ENCODE measurements at regions not wholly inside any gene's neighbourhood (a gene's known extent, or its start where the extent isn't known, plus 50 kb on each side); places are given as distances from the start of the nearest gene placed in this dataset.

DNA sequence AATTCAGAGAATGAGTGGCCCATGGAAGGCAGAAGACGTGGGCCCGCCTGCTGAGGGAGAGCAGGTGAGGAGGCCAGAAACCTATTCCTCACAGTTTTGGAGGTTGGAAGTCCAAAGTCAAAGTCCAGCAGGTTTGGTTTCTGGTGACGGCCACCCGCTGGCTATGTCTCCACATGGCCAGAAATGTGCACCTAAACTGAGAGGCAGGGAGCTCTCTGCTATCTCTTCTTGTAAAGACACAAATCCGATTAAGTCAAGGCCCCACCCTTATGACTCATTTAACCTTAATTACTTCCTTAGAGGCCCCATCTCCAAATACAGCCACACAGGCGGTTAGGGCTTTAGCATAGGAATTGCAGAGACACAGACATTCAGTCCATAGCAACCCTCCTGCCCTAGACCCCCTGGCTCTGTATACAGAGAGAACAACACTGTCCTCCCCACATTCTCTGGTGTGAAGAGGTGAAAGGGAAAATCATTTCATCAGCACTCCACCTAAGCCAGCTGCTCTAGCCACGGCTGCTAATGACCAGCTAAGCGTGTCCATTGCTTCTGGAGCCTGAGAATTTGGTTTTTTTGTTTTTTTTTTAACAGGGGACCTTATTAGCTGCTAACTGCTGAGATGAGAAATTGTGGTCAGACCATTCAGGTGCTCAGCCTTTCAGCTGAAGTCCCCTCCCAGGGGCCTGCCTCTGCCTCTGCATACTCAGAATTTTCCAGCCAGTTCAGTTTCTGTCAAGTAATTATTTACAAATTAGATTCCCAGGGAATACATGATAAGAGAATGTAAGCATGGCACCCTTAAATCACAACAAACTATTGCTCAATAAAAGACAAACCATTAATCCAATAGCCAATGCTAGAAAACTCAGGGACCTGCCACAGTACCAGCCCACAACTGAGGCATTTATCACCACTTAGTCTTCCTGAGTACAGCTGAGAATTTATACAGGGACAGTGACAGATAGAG lies 368.7 kb upstream of the ID2 start:
- H3K9me3 Mint-ChIP-seq (ENCODE audit: low read depth), result no peaks in the 10 kb centered on the region
- H3K36me3 Mint-ChIP-seq, result no peaks in the 10 kb centered on the region
- H3K27me3 Mint-ChIP-seq, result no peaks in the 10 kb centered on the region
- no peak overlapping the region for H3K4me3 Mint-ChIP-seq
- no peak overlapping the region for H3K27ac Mint-ChIP-seq
- peaks cover 46% of the 10 kb centered on the region for H3K4me1 Mint-ChIP-seq (ENCODE audit: low read depth)

DNA sequence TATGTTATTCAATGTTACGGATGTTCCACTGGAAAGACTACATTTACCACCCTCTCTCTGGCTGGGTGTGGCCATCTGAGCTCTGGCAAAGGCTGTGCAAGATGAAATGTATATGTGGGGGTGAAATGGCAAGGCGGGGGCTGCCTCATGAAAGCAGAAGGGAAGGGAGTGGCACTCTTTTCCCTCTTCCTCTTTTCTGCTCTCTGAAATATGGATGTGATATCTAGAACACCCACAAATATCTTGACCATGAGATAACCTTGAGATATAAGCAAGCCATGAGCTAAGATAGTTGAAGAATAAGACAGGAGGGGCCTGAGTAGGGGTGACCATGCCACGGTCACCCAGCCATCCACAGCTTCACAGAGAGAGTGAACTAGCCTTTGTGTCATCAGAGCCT lies 367.8 kb upstream of the ID2 start:
- no peaks in the 10 kb centered on the region for H3K9me3 Mint-ChIP-seq (ENCODE audit: low read depth)
- no peak overlapping the region for H3K27ac Mint-ChIP-seq
- H3K4me1 Mint-ChIP-seq (ENCODE audit: low read depth), result peaks cover 42% of the 10 kb centered on the region
- H3K27me3 Mint-ChIP-seq, result no peaks in the 10 kb centered on the region
- no peaks in the 10 kb centered on the region for H3K36me3 Mint-ChIP-seq
- H3K4me3 Mint-ChIP-seq, result no peak overlapping the region

DNA sequence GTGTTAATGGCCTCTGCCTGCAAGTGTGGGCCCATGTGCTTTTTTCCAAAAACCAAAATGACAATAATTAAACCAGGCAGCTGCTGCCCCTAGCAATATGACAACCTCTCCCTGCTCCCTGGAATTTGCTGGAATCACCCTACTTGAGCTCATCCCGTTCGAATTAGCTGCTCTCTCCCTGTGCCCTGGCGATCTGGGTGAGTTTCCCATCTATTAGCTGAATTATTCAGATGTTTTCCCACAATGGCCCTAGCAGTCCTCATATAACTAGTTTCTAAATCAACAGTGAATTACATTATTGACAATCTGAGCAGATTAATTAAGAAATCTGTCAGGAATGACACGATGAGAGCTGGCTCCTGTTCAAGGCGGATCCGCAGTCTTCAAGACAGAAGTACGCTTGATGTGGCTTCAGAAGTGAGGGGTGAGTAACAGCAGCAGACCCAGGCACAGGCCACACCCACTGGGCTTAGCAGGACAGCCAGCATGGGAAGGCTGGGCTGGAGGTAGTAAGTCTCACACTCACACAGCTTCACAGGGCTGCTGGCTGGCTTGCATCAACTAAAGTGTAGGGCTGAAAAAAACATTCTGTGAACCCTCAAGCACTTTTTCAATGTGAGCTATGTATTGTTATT lies 366.2 kb upstream of the ID2 start:
- Mint-ChIP-seq H3K4me3 (no peak overlapping the region), H3K36me3 (no peaks in the 10 kb centered on the region), H3K27ac (no peak overlapping the region), H3K9me3 (ENCODE audit: low read depth) (no peaks in the 10 kb centered on the region), H3K4me1 (ENCODE audit: low read depth) (peaks cover 31% of the 10 kb centered on the region), H3K27me3 (no peaks in the 10 kb centered on the region)

DNA sequence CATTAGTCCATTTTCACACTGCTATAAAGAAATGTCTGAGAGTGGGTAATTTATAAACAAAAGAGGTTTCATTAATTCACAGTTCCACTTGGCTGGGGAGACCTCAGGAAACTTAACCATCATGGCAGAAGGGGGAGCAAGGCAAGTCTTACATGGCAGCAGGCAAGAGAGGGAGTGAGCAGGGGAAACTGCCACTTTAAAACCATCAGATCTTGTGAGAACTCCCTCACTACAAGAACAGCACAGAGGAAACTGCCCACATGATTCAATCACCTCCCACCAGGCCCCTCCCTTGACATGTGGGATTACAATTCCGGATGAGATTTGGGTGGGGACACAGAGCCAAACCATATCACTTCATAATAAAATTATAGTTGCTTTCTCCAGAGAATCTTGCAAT lies 365.5 kb upstream of the ID2 start:
- Mint-ChIP-seq H3K9me3 (ENCODE audit: low read depth) (no peaks in the 10 kb centered on the region), H3K4me3 (no peak overlapping the region), H3K27me3 (no peaks in the 10 kb centered on the region), H3K27ac (no peak overlapping the region), H3K4me1 (ENCODE audit: low read depth) (peaks cover 24% of the 10 kb centered on the region), H3K36me3 (no peaks in the 10 kb centered on the region)

DNA sequence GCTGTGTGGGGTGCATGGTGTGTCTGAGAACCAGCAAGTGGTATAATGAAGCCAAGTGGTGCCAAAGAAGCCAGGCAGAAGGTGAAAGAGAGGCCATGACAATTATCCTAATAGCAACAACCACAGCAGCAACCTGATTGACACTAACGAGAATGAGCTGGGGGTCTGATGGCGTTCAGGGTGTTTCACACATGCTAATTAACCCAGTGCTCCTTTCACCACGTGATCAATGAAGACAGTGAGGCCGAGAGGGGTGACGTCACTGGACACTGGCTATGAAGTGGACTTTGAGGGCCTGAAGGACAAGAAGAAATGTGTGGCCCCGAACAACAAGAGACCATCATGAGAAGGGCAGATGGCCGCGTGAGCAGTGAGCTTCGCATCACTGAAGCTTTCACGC lies 364.4 kb upstream of the ID2 start:
- Mint-ChIP-seq H3K27me3 (no peaks in the 10 kb centered on the region), H3K4me1 (ENCODE audit: low read depth) (peaks cover 16% of the 10 kb centered on the region)

DNA sequence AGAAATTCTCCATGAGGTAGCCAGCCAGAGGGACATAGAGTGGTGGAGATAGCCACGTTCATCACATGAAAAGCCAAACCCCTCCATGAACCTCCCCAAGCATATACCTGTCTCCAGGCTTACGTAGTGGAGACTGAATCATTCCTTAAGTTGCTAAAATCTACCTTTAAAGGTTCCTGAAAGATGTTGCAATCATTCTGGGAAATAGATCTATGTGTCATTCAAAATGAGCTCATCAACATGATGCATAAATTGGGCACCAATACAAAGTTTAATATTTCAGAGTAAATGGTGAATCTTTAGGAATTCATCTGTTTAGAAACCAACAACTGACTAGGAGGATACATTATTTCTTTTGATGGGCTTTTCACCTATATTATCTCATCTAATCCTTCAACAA lies 362.6 kb upstream of the ID2 start:
- Mint-ChIP-seq H3K9me3 (ENCODE audit: low read depth) (no peaks in the 10 kb centered on the region), H3K4me3 (no peak overlapping the region), H3K36me3 (no peaks in the 10 kb centered on the region), H3K27ac (no peak overlapping the region), H3K4me1 (ENCODE audit: low read depth) (peaks cover 3% of the 10 kb centered on the region), H3K27me3 (no peaks in the 10 kb centered on the region)

More for the DNA sequence above, 364.4 kb upstream of the ID2 start:
- Mint-ChIP-seq H3K9me3 (ENCODE audit: low read depth) (no peaks in the 10 kb centered on the region), H3K27ac (no peak overlapping the region), H3K36me3 (no peaks in the 10 kb centered on the region), H3K4me3 (no peak overlapping the region)

DNA sequence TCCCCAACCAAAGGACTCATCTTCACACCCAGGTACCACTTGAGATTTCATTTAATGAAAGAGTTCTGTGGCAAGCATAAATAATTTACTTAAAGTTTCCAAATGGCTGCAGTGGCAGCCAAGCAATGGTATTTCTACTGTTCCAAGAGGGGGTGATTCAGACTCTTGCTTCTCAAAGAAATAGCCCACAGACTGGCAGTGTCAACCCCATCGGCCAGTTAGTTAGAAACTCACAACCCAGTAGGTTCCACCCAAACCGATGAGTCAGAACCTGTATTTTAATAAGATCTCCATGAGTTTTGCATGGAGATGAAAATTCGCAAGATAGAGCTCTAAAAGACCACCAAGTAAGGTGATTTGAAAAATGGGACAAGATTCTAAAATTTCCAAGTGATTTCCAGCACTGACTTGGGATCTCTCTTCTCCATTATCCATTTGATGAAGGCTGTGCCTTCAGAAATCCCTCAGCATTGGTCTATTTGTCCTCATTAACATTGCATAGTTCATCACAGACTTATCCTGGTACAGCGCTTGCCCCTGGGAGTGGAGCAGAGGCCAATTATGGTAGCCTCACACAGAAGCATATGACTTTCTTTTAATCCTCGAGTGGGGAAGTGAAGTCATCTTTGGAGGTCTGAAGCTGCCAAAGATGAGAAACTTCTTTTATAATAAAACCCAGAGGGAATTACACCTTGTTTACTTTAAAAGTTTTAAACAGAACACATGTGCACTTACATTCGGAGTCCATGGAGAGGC lies 361.4 kb upstream of the ID2 start:
- Mint-ChIP-seq H3K4me1 (ENCODE audit: low read depth) (peaks cover 14% of the 10 kb centered on the region), H3K9me3 (ENCODE audit: low read depth) (no peaks in the 10 kb centered on the region), H3K36me3 (no peaks in the 10 kb centered on the region), H3K27me3 (no peaks in the 10 kb centered on the region), H3K27ac (no peak overlapping the region), H3K4me3 (no peak overlapping the region)

DNA sequence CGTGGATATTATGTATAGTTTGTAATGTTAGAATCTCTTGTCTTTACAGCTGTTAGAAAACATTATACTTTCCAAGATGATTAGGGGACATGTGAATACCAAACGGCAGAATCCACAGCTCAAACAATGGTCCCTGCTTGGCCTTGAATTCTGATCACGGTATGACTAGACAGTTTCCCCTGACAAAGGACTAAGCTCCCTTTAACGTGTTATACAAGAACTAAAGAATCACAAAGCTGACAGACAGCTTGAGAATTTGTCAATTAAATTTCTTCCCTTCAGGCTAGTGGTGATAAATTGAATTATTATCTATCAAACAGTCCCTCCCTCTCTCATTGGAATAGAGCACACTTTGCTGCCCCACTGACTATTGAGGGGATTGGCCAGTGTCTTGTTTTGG lies 359.2 kb upstream of the ID2 start:
- H3K4me3 Mint-ChIP-seq, result no peak overlapping the region

DNA sequence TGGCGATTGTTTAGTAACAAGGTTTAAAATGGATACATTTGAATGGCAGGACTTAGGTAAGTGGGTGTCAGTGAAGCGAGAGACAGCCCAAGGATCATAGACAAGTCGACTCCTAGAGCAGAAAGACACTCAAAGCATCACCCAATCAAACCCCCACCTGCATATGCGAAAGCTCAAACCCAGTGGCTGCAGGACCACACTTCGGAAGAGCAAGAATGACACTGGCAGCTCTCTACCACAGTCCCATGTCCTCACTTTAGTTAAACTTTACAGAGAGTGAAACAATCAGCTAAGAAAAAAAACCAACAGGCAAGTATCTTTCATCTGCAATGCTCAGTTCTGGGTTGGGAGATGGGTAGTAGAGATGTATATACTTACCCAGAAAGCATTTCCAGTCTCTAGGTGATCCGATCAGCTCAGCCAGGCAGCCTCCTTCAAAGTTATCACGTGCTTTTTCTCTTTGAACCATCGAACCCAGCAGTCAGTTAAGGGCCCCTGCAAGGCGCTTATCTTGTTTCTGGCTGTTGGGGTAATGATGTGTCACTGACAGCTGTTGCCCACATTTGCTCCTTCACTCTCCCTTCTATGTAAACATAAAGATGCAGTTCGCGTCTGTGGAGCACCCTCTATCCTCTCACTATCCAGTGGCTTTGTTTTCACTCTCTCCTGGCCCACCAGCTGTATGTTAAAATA lies 357.5 kb upstream of the ID2 start:
- no peaks in the 10 kb centered on the region for H3K36me3 Mint-ChIP-seq
- peaks cover 17% of the 10 kb centered on the region for H3K4me1 Mint-ChIP-seq (ENCODE audit: low read depth)
- no peaks in the 10 kb centered on the region for H3K27me3 Mint-ChIP-seq
- H3K4me3 Mint-ChIP-seq, result no peak overlapping the region
- H3K27ac Mint-ChIP-seq, result no peak overlapping the region
- no peaks in the 10 kb centered on the region for H3K9me3 Mint-ChIP-seq (ENCODE audit: low read depth)

More for the DNA sequence above, 359.2 kb upstream of the ID2 start:
- H3K27me3 Mint-ChIP-seq, result no peaks in the 10 kb centered on the region
- no peaks in the 10 kb centered on the region for H3K36me3 Mint-ChIP-seq
- peaks cover 14% of the 10 kb centered on the region for H3K4me1 Mint-ChIP-seq (ENCODE audit: low read depth)
- H3K27ac Mint-ChIP-seq, result no peak overlapping the region
- H3K9me3 Mint-ChIP-seq (ENCODE audit: low read depth), result no peaks in the 10 kb centered on the region

DNA sequence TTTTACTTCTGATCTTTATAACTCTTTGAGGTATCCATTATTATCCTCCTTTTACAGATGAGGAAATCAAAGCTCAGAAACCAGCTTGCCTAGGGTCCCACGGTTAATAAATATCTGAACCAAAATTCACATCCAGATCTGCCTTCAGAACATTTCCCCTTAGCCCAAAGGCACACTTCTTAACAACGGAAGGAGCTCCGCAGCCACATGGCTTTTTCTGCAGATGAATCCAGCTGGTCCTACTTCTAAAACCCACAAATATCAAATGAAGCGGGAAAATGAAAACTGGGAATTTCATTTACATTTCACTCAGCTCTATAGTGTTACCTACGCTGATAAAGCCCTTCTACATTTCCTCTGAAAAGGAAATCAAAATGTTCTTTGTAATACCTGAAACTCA lies 357.0 kb upstream of the ID2 start:
- H3K27me3 Mint-ChIP-seq, result no peaks in the 10 kb centered on the region
- H3K27ac Mint-ChIP-seq, result no peak overlapping the region
- H3K4me1 Mint-ChIP-seq (ENCODE audit: low read depth), result peaks cover 19% of the 10 kb centered on the region
- H3K4me3 Mint-ChIP-seq, result no peak overlapping the region
- no peaks in the 10 kb centered on the region for H3K9me3 Mint-ChIP-seq (ENCODE audit: low read depth)
- H3K36me3 Mint-ChIP-seq, result no peaks in the 10 kb centered on the region

DNA sequence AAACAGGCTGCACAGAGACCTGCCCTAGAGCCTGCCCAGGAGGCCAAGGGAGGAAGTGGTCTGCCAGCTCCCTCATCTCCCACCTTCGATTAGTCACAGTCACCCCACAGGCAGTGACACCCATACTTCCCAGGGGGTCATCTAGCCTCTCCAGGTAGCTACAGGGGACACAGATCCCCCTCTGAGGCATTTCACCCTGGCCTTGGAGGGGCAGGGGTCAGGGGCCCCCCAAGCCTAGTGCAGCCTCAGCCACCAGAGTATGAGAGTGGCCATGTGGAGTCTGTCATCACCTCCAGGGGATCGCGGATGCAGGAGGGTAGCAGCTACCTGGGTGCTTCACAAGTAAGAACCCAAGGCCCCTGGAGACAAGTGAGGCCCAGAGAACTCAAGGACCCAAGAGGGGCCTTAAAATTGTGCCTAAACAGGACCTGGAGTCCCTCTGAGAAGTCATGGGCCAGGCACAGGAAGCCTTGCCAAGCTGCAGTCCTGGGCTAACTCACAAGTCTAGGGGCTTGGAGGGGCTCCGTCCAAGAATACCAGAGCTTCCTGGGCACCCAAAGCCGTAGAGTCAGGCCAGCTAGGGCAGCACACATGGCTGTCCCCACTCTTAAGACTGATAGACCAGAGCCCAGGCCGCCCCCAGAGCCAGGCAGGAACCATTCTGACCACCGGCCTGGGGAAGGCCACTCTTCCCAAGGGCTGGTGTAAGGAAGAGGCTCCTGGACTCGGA lies 354.3 kb upstream of the ID2 start:
- Mint-ChIP-seq H3K36me3 (no peaks in the 10 kb centered on the region), H3K4me3 (no peak overlapping the region), H3K4me1 (ENCODE audit: low read depth) (peaks cover 19% of the 10 kb centered on the region), H3K27me3 (no peaks in the 10 kb centered on the region), H3K27ac (no peak overlapping the region), H3K9me3 (ENCODE audit: low read depth) (no peaks in the 10 kb centered on the region)

DNA sequence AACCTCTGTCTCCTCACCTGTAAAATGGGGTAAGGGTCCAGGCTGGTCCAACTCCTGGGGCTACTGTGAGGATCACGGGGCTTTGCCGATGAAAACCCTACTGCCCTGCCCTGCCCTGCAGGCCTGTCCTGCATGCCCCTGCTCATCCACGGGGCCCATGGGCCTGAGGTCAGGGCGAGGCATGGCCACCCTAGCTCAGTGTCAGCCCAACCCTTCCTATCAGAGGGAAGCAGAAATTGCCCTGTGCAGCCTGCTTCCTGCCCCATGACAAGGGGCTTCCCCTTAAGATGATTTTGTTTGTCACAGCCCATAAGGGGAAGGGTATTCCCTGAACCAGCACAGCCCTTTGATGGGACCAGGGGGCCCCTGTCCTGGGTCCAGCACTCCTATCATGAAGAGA lies 353.6 kb upstream of the ID2 start:
- no peaks in the 10 kb centered on the region for H3K9me3 Mint-ChIP-seq (ENCODE audit: low read depth)

DNA sequence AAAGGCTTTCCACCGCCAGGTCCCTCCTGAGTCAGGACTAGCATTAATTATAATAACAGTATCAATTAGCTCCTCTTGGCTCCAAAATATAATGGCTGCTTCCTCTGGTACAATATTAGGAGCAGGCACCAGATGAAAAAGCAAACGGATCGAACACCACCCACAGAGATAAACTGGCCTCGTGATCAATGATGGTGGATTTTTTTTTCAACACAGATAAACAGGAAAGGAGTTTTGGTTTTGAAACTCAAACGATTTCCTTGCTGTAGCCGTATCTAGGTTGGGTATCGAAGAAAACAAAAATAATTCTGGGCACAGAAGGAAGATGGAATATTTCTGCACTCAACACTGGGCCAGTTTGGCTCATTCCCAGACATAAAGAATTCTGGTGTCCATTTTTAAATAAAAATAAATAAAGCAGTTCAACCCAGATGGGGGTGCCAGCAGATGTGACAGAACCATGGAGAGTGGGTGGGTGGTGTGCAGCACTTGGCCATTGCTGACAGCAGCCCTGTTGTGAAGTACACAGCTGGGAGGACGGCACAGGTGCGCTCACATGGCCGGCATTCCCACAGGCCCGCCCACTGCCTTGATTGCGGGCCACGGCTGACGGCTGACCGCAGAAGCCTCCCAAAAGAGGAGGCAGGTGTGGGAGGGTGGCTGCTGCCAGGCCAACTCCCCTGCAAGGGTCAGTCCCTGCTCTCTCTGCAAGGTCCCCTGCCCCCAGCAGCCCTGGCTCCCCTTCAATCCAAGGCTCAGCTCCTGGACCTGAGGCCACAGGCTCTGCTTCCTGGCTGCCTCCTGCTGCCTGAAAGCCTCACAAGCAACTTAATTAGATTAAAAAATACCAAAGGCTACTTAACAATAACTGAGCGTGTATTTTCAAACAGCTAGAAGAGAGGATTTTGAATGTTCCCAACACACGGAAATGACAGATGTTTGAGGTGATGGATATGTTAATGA lies 351.9 kb upstream of the ID2 start:
- Mint-ChIP-seq H3K27me3 (no peaks in the 10 kb centered on the region), H3K36me3 (no peaks in the 10 kb centered on the region), H3K9me3 (ENCODE audit: low read depth) (no peaks in the 10 kb centered on the region), H3K27ac (no peak overlapping the region), H3K4me1 (ENCODE audit: low read depth) (peaks cover 8% of the 10 kb centered on the region), H3K4me3 (no peak overlapping the region)

More for the DNA sequence above, 353.6 kb upstream of the ID2 start:
- H3K36me3 Mint-ChIP-seq, result no peaks in the 10 kb centered on the region
- no peak overlapping the region for H3K4me3 Mint-ChIP-seq
- H3K27me3 Mint-ChIP-seq, result no peaks in the 10 kb centered on the region
- no peak overlapping the region for H3K27ac Mint-ChIP-seq
- peaks cover 19% of the 10 kb centered on the region for H3K4me1 Mint-ChIP-seq (ENCODE audit: low read depth)
